HG03045 (cell line): ENCODE measurements at regions not wholly inside any gene's neighbourhood (a gene's known extent, or its start where the extent isn't known, plus 50 kb on each side); places are given as distances from the start of the nearest gene placed in this dataset.
"Not testable (repeated sequence)": the region's sequence is repeated elsewhere in the genome, so short reads cannot be mapped to it uniquely, and the experiment has no call there.

Experiments
- ATAC-seq: cut with Tn5 transposase; IDR thresholded peaks from one replicate; pipeline ENCODE4 v1.9.1; 2021; ENCODE audit warnings: mild to moderate bottlenecking, moderate library complexity; ENCODE audit not compliant: unreplicated experiment

- no peak for ATAC-seq
Observed at GRCh38 chr7:42574685-42575084, 337.2 kb downstream of the C7orf25 start.

- ATAC-seq, result no peak
Observed at GRCh38 chr7:42573881-42574672, 337.1 kb upstream of the GLI3 start.

- no peak for ATAC-seq
Observed at GRCh38 chr7:42572561-42572960, 335.6 kb upstream of the GLI3 start.

- ATAC-seq, result no peak
Observed at GRCh38 chr7:42572056-42572455, 335.0 kb upstream of the GLI3 start.

- ATAC-seq, result no peak
Observed at GRCh38 chr7:42570944-42571343, 333.9 kb upstream of the GLI3 start.

GRCh38 chr7:42567051-42567450 lies 330.0 kb upstream of the GLI3 start:
- no peak for ATAC-seq

- ATAC-seq, result no peak
Observed at GRCh38 chr7:42561797-42562196, 324.8 kb upstream of the GLI3 start.

- ATAC-seq, result no peak
Observed at GRCh38 chr7:42560866-42561265, 323.9 kb upstream of the GLI3 start.

GRCh38 chr7:42554932-42555331 lies 317.9 kb upstream of the GLI3 start:
- not testable (repeated sequence) for ATAC-seq

- ATAC-seq, result no peak
Observed at GRCh38 chr7:42552227-42552626, 315.2 kb upstream of the GLI3 start.

GRCh38 chr7:42550706-42551470 lies 313.9 kb upstream of the GLI3 start:
- ATAC-seq, result no peak

GRCh38 chr7:42549866-42550485 lies 313.0 kb upstream of the GLI3 start:
- ATAC-seq, result no peak

- no peak for ATAC-seq
Observed at GRCh38 chr7:42548816-42549611, 312.0 kb upstream of the GLI3 start.

- ATAC-seq, result no peak
Observed at GRCh38 chr7:42545049-42545724, 308.2 kb upstream of the GLI3 start.

GRCh38 chr7:42543953-42544352 lies 306.9 kb upstream of the GLI3 start:
- no peak for ATAC-seq

- not testable (repeated sequence) for ATAC-seq
Observed at GRCh38 chr7:42542446-42542845, 305.4 kb upstream of the GLI3 start.

GRCh38 chr7:42534441-42534840 lies 297.4 kb upstream of the GLI3 start:
- ATAC-seq, result no peak

GRCh38 chr7:42527004-42527403 lies 290.0 kb upstream of the GLI3 start:
- ATAC-seq, result no peak

- no peak for ATAC-seq
Observed at GRCh38 chr7:42522227-42522991, 285.4 kb upstream of the GLI3 start.

GRCh38 chr7:42511027-42511426 lies 274.0 kb upstream of the GLI3 start:
- ATAC-seq, result no peak
